ENCODE measurements at regions not wholly inside any gene's neighbourhood (a gene's known extent, or its start where the extent isn't known, plus 50 kb on each side); places are given as distances from the start of the nearest gene placed in this dataset.

DNA sequence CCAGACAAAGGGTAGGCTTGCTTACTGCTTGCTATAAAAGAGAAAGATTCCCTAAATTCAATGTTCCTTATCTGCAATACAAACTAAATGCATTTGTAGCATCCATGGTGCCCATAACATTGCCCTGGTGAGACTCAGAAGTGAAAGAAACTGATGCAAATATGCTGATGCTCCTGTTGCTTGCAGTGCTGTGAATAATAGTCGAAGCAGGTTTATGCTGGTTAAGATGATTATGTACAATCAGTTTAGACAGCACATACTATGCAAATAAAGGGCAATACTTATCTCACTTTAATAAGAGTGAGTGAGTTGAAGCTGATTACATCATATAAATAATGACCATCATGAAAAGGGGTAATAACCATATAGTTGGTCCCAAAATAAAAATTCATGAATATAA lies 215.5 kb downstream of the SNCAIP start:
- Mint-ChIP-seq H3K36me3 (ENCODE audit: unreplicated experiment) (no peaks in the 10 kb centered on the region), H3K27me3 (ENCODE audit: unreplicated experiment) (no peaks in the 10 kb centered on the region), H3K4me1 (ENCODE audit: low read depth, unreplicated experiment) (no peaks in the 10 kb centered on the region), H3K4me3 (ENCODE audit: unreplicated experiment) (no peak overlapping the region), H3K27ac (ENCODE audit: unreplicated experiment) (no peak overlapping the region), H3K9me3 (ENCODE audit: unreplicated experiment) (peaks cover 3% of the 10 kb centered on the region)
- TF ChIP-seq, protein P1, sequence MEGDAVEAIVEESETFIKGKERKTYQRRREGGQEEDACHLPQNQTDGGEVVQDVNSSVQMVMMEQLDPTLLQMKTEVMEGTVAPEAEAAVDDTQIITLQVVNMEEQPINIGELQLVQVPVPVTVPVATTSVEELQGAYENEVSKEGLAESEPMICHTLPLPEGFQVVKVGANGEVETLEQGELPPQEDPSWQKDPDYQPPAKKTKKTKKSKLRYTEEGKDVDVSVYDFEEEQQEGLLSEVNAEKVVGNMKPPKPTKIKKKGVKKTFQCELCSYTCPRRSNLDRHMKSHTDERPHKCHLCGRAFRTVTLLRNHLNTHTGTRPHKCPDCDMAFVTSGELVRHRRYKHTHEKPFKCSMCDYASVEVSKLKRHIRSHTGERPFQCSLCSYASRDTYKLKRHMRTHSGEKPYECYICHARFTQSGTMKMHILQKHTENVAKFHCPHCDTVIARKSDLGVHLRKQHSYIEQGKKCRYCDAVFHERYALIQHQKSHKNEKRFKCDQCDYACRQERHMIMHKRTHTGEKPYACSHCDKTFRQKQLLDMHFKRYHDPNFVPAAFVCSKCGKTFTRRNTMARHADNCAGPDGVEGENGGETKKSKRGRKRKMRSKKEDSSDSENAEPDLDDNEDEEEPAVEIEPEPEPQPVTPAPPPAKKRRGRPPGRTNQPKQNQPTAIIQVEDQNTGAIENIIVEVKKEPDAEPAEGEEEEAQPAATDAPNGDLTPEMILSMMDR (IDR thresholded peaks at IDR 0.05; ENCODE audit: partially characterized antibody, unreplicated experiment), result no peak
- no peak for DNase-seq

DNA sequence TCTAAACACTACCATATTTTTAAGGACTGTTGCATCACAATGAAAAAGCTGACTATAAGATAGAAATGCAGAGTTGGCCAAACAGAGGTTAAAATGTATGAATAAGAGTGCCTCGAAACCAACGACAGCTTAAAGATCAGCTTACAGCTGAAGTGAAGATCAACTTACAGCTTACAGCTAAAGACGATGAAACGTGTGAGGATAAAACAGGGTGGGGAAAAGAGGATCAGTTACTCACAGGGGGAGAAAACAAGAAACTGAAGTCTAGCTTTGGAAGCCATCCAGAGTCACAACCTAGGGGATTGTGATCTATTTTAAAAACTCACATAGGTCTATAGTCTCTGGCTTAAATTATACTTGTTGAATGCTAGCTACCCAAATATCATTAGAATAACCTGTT lies 220.0 kb downstream of the SNCAIP start:
- H3K27ac Mint-ChIP-seq (ENCODE audit: unreplicated experiment), result no peak overlapping the region
- H3K9me3 Mint-ChIP-seq (ENCODE audit: unreplicated experiment), result peaks cover 1% of the 10 kb centered on the region
- peaks cover 2% of the 10 kb centered on the region for H3K27me3 Mint-ChIP-seq (ENCODE audit: unreplicated experiment)
- H3K4me1 Mint-ChIP-seq (ENCODE audit: low read depth, unreplicated experiment), result no peaks in the 10 kb centered on the region
- no peak for DNase-seq
- no peak overlapping the region for H3K4me3 Mint-ChIP-seq (ENCODE audit: unreplicated experiment)
- TF ChIP-seq, protein P1 (IDR thresholded peaks at IDR 0.05; ENCODE audit: partially characterized antibody, unreplicated experiment), result no peak
- no peaks in the 10 kb centered on the region for H3K36me3 Mint-ChIP-seq (ENCODE audit: unreplicated experiment)

DNA sequence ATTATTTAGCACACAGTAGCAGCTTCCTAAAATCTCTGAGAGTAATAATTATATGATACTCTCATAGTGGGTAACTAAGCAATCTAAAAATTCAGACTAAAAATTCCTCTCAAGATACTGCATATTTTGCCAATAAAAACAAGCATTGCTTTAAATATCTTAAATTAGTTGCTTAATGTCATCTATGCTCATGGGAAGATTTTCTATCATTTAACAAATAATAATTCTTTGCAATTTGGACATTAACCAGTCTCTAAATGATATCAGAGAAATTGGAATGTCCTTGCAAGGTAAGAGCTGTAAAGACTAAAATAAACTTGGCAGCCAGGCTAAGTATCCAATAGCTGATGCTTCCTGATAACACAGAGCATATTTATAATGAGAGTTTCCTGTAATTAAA lies 221.8 kb downstream of the SNCAIP start:
- TF ChIP-seq, protein P1 (IDR thresholded peaks at IDR 0.05; ENCODE audit: partially characterized antibody, unreplicated experiment), result no peak
- no peak for DNase-seq
- H3K4me1 Mint-ChIP-seq (ENCODE audit: low read depth, unreplicated experiment), result no peaks in the 10 kb centered on the region
- no peaks in the 10 kb centered on the region for H3K36me3 Mint-ChIP-seq (ENCODE audit: unreplicated experiment)
- no peak overlapping the region for H3K27ac Mint-ChIP-seq (ENCODE audit: unreplicated experiment)
- peaks cover 2% of the 10 kb centered on the region for H3K27me3 Mint-ChIP-seq (ENCODE audit: unreplicated experiment)
- no peak overlapping the region for H3K4me3 Mint-ChIP-seq (ENCODE audit: unreplicated experiment)
- H3K9me3 Mint-ChIP-seq (ENCODE audit: unreplicated experiment), result no peaks in the 10 kb centered on the region

DNA sequence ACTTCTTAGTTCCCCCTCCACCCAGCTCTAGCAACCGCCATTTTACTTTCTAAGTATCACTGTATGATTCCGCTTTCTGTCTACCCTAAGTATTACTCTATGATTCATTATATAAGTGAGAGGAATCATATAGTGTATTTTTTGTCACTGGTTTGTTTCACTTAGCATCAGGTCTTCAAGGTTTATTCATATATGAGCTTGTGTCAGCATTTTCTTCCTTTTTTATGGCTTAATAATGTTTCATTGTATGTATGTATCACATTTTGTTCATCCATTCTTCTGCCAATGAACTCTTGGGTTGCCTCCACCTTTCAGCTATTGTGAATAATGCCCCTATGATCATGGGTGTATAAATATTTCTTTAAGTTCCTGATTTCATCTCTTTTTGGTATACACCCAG lies 222.8 kb downstream of the SNCAIP start:
- H3K27ac Mint-ChIP-seq (ENCODE audit: unreplicated experiment), result no peak overlapping the region
- TF ChIP-seq, protein P1 (IDR thresholded peaks at IDR 0.05; ENCODE audit: partially characterized antibody, unreplicated experiment), result no peak
- no peaks in the 10 kb centered on the region for H3K36me3 Mint-ChIP-seq (ENCODE audit: unreplicated experiment)
- no peaks in the 10 kb centered on the region for H3K4me1 Mint-ChIP-seq (ENCODE audit: low read depth, unreplicated experiment)
- peaks cover 2% of the 10 kb centered on the region for H3K27me3 Mint-ChIP-seq (ENCODE audit: unreplicated experiment)
- no peak overlapping the region for H3K4me3 Mint-ChIP-seq (ENCODE audit: unreplicated experiment)
- no peaks in the 10 kb centered on the region for H3K9me3 Mint-ChIP-seq (ENCODE audit: unreplicated experiment)
- no peak for DNase-seq

DNA sequence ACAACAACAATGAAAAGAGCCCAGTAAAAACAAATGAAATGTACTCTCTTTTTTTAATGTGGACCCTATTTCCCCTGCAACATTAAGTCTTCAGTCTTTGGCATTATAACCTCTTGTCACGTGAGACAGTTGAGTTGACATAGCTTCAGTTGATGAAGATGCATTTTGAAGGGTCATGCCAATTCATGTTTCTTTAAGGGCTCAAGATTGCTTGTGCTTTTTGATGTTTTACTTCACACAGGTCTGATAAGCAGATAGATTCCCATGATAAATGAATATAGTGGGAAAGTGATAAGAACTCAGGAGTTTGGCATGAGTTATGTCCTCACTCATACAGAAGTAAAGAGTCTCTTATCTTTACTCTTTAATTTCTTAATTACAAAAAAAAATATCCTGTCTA lies 229.4 kb downstream of the SNCAIP start:
- H3K27ac Mint-ChIP-seq (ENCODE audit: unreplicated experiment), result no peak overlapping the region
- no peaks in the 10 kb centered on the region for H3K4me1 Mint-ChIP-seq (ENCODE audit: low read depth, unreplicated experiment)
- no peak for DNase-seq
- no peaks in the 10 kb centered on the region for H3K36me3 Mint-ChIP-seq (ENCODE audit: unreplicated experiment)
- no peaks in the 10 kb centered on the region for H3K27me3 Mint-ChIP-seq (ENCODE audit: unreplicated experiment)
- peaks cover 1% of the 10 kb centered on the region for H3K9me3 Mint-ChIP-seq (ENCODE audit: unreplicated experiment)
- TF ChIP-seq, protein P1 (IDR thresholded peaks at IDR 0.05; ENCODE audit: partially characterized antibody, unreplicated experiment), result no peak
- H3K4me3 Mint-ChIP-seq (ENCODE audit: unreplicated experiment), result no peak overlapping the region
